Endothelial cell of umbilical vein (primary cell): ENCODE measurements at regions not wholly inside any gene's neighbourhood (a gene's known extent, or its start where the extent isn't known, plus 50 kb on each side); places are given as distances from the start of the nearest gene placed in this dataset.
A peak's percentile ranks its signal among the peaks of the same experiment; 100 is the strongest.

Experiments used
- EZH2 ChIP-seq: IDR thresholded peaks from 2 replicates; pipeline ENCODE4 v1.6.1; 2012; ENCODE audit warnings: borderline replicate concordance, low read depth, mild to moderate bottlenecking, moderate library complexity, low read length, inconsistent platforms; ENCODE audit not compliant: severe bottlenecking
- FOS ChIP-seq: IDR thresholded peaks from 2 replicates; pipeline ENCODE4 v1.6.1; 2011; ENCODE audit warnings: mild to moderate bottlenecking, low read length, moderate library complexity, borderline replicate concordance; ENCODE audit not compliant: insufficient read depth
- POLR2A ChIP-seq: IDR thresholded peaks from 2 replicates; pipeline ENCODE4 v1.6.1; 2012; ENCODE audit warnings: low read depth, mild to moderate bottlenecking, control low read depth, low read length
- POLR2AphosphoS5 ChIP-seq: IDR thresholded peaks from 2 replicates; pipeline ENCODE4 v1.6.1; 2012; ENCODE audit warnings: low read depth, mild to moderate bottlenecking, control low read depth, low read length, moderate library complexity; ENCODE audit not compliant: insufficient read depth
- TF ChIP-seq, protein P1 (sequence below), 2 donors: IDR thresholded peaks; 1 replicate in 1 of 2; 2 replicates in 1 of 2; pipeline ENCODE4 v1.5.1; 2011; ENCODE audit warnings: low read length in 2 of 2, mild to moderate bottlenecking in 2 of 2, moderate library complexity in 2 of 2, control low read depth in 1 of 2, inconsistent platforms in 1 of 2, low read depth in 1 of 2; ENCODE audit not compliant: insufficient read depth in 1 of 2; ENCODE audit errors: extremely low read depth in 1 of 2

- no peak for TF ChIP-seq POLR2A
- TF ChIP-seq FOS: no peak
- no peak for TF ChIP-seq POLR2AphosphoS5
- TF ChIP-seq, protein P1, sequence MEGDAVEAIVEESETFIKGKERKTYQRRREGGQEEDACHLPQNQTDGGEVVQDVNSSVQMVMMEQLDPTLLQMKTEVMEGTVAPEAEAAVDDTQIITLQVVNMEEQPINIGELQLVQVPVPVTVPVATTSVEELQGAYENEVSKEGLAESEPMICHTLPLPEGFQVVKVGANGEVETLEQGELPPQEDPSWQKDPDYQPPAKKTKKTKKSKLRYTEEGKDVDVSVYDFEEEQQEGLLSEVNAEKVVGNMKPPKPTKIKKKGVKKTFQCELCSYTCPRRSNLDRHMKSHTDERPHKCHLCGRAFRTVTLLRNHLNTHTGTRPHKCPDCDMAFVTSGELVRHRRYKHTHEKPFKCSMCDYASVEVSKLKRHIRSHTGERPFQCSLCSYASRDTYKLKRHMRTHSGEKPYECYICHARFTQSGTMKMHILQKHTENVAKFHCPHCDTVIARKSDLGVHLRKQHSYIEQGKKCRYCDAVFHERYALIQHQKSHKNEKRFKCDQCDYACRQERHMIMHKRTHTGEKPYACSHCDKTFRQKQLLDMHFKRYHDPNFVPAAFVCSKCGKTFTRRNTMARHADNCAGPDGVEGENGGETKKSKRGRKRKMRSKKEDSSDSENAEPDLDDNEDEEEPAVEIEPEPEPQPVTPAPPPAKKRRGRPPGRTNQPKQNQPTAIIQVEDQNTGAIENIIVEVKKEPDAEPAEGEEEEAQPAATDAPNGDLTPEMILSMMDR (IDR thresholded peaks at IDR 0.05; ENCODE audit: extremely low read depth in 1 of 2, insufficient read depth in 1 of 2, low read depth in 1 of 2, low read length in 2 of 2): peak; percentile 36 to 55
- TF ChIP-seq EZH2: no peak
Measured at GRCh38 chr9:78130004-78130403, 98.4 kb upstream of the GNAQ start.
